HL-60 (cell line): ENCODE measurements at regions not wholly inside any gene's neighbourhood (a gene's known extent, or its start where the extent isn't known, plus 50 kb on each side); places are given as distances from the start of the nearest gene placed in this dataset.

Experiments
- GABPA ChIP-seq: IDR thresholded peaks from 2 replicates; pipeline ENCODE4 v1.6.1; 2012; ENCODE audit warnings: low read depth
- POLR2AphosphoS5 ChIP-seq: IDR thresholded peaks from 2 replicates; pipeline ENCODE4 v1.6.1; 2012; ENCODE audit warnings: low read depth
- TF ChIP-seq, protein P1 (sequence below): IDR thresholded peaks from one replicate; pipeline ENCODE4 v1.5.1; 2011; ENCODE audit warnings: low read length, control low read depth, inconsistent platforms; ENCODE audit not compliant: insufficient read depth
- TF ChIP-seq, protein P2 (sequence below): IDR thresholded peaks from 2 replicates; pipeline ENCODE4 v1.6.1; 2012; ENCODE audit warnings: low read depth; ENCODE audit not compliant: insufficient replicate concordance

DNA sequence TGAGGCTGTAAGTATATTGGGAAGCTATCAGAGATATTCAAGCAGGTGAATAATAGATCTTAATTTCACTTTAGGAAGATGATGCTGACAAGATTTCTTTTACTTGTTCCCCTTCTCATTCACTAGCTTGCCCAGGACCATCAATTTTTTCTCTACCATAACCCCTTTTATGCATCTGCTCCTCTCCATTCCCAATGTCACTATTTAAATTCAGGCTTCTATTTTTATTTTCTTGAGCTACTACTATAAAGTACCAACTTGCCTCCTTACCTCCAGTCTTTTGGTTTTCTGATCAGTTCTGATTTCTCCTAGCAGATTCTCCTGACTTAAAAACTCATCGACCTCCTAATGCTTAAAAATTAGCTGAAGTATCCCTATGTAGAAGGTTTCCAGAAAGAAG lies 97.7 kb upstream of the SMIM30 start:
- TF ChIP-seq POLR2AphosphoS5 (no peak), GABPA (no peak)
- TF ChIP-seq, protein P1, sequence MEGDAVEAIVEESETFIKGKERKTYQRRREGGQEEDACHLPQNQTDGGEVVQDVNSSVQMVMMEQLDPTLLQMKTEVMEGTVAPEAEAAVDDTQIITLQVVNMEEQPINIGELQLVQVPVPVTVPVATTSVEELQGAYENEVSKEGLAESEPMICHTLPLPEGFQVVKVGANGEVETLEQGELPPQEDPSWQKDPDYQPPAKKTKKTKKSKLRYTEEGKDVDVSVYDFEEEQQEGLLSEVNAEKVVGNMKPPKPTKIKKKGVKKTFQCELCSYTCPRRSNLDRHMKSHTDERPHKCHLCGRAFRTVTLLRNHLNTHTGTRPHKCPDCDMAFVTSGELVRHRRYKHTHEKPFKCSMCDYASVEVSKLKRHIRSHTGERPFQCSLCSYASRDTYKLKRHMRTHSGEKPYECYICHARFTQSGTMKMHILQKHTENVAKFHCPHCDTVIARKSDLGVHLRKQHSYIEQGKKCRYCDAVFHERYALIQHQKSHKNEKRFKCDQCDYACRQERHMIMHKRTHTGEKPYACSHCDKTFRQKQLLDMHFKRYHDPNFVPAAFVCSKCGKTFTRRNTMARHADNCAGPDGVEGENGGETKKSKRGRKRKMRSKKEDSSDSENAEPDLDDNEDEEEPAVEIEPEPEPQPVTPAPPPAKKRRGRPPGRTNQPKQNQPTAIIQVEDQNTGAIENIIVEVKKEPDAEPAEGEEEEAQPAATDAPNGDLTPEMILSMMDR: no peak
- TF ChIP-seq, protein P2, sequence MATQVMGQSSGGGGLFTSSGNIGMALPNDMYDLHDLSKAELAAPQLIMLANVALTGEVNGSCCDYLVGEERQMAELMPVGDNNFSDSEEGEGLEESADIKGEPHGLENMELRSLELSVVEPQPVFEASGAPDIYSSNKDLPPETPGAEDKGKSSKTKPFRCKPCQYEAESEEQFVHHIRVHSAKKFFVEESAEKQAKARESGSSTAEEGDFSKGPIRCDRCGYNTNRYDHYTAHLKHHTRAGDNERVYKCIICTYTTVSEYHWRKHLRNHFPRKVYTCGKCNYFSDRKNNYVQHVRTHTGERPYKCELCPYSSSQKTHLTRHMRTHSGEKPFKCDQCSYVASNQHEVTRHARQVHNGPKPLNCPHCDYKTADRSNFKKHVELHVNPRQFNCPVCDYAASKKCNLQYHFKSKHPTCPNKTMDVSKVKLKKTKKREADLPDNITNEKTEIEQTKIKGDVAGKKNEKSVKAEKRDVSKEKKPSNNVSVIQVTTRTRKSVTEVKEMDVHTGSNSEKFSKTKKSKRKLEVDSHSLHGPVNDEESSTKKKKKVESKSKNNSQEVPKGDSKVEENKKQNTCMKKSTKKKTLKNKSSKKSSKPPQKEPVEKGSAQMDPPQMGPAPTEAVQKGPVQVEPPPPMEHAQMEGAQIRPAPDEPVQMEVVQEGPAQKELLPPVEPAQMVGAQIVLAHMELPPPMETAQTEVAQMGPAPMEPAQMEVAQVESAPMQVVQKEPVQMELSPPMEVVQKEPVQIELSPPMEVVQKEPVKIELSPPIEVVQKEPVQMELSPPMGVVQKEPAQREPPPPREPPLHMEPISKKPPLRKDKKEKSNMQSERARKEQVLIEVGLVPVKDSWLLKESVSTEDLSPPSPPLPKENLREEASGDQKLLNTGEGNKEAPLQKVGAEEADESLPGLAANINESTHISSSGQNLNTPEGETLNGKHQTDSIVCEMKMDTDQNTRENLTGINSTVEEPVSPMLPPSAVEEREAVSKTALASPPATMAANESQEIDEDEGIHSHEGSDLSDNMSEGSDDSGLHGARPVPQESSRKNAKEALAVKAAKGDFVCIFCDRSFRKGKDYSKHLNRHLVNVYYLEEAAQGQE: no peak
